H9 (cell line): ENCODE measurements at regions not wholly inside any gene's neighbourhood (a gene's known extent, or its start where the extent isn't known, plus 50 kb on each side); places are given as distances from the start of the nearest gene placed in this dataset.

Experiments used
- DNase-seq: peaks from one replicate; pipeline ENCODE4 v3.0.0-alpha.2; 2017
- H2AFZ ChIP-seq: one replicate; pipeline ENCODE4 v1.6.1; 2013; ENCODE audit warnings: mild to moderate bottlenecking, low read length, control low read depth, moderate library complexity
- H2AK5ac ChIP-seq: 2 replicates; pipeline ENCODE4 v1.6.1; 2013; ENCODE audit warnings: low read length, control low read depth, mixed read lengths; ENCODE audit not compliant: insufficient read length
- H2BK120ac ChIP-seq: one replicate; pipeline ENCODE4 v1.6.1; 2013; ENCODE audit warnings: low read depth, mild to moderate bottlenecking, low read length, control low read depth, inconsistent platforms; ENCODE audit not compliant: poor library complexity, severe bottlenecking
- H2BK12ac ChIP-seq: 2 replicates; pipeline ENCODE4 v1.6.1; 2013; ENCODE audit warnings: low read length, control low read depth, mixed read lengths, low read depth; ENCODE audit not compliant: insufficient read length
- H2BK15ac ChIP-seq: 2 replicates; pipeline ENCODE4 v1.6.1; 2013; ENCODE audit warnings: low read depth, low read length, control low read depth
- H2BK20ac ChIP-seq: one replicate; pipeline ENCODE4 v1.6.1; 2013; ENCODE audit warnings: low read depth, mild to moderate bottlenecking, low read length, control low read depth, inconsistent platforms; ENCODE audit not compliant: poor library complexity, severe bottlenecking
- H2BK5ac ChIP-seq: 2 replicates; pipeline ENCODE4 v1.6.1; 2013; ENCODE audit warnings: low read length, control low read depth, mixed read lengths; ENCODE audit not compliant: insufficient read length
- H3K14ac ChIP-seq: 2 replicates; pipeline ENCODE4 v1.6.1; 2013; ENCODE audit warnings: low read length, control low read depth; ENCODE audit not compliant: insufficient read depth
- H3K18ac ChIP-seq: 2 replicates; pipeline ENCODE4 v1.6.1; 2013; ENCODE audit warnings: low read depth, mild to moderate bottlenecking, mixed read lengths, low read length, control low read depth; ENCODE audit not compliant: insufficient read length
- H3K23ac ChIP-seq: 2 replicates; pipeline ENCODE4 v1.6.1; 2013; ENCODE audit warnings: low read length, control low read depth, mixed read lengths, low read depth; ENCODE audit not compliant: insufficient read length
- H3K23me2 ChIP-seq: 2 replicates; pipeline ENCODE4 v1.6.1; 2013; ENCODE audit warnings: low read depth, mild to moderate bottlenecking, mixed read lengths, low read length, control low read depth; ENCODE audit not compliant: insufficient read length, poor library complexity, severe bottlenecking
- H3K27ac ChIP-seq: 2 replicates; pipeline ENCODE4 v1.5.1; 2013; ENCODE audit warnings: low read length, control low read depth, mixed read lengths, low read depth; ENCODE audit not compliant: insufficient read length
- H3K27me3 ChIP-seq: 2 replicates; pipeline ENCODE4 v1.6.1; 2013; ENCODE audit warnings: low read length, control low read depth, inconsistent platforms; ENCODE audit not compliant: insufficient read depth
- H3K4ac ChIP-seq: 2 replicates; pipeline ENCODE4 v1.6.1; 2013; ENCODE audit warnings: low read depth, mild to moderate bottlenecking, control low read depth, inconsistent platforms, low read length, moderate library complexity
- H3K4me1 ChIP-seq: 2 replicates; pipeline ENCODE4 v1.6.1; 2013; ENCODE audit warnings: low read length, control low read depth, inconsistent platforms; ENCODE audit not compliant: insufficient read depth
- H3K4me2 ChIP-seq: 2 replicates; pipeline ENCODE4 v1.6.1; 2013; ENCODE audit warnings: low read length, control low read depth, mixed read lengths; ENCODE audit not compliant: insufficient read length, insufficient read depth
- H3K56ac ChIP-seq: 2 replicates; pipeline ENCODE4 v1.6.1; 2013; ENCODE audit warnings: low read depth, mild to moderate bottlenecking, mixed read lengths, low read length, control low read depth; ENCODE audit not compliant: insufficient read length
- H3K79me1 ChIP-seq: 2 replicates; pipeline ENCODE4 v1.6.1; 2013; ENCODE audit warnings: low read depth, mild to moderate bottlenecking, moderate library complexity, low read length, control low read depth, inconsistent platforms; ENCODE audit not compliant: insufficient read depth, poor library complexity, severe bottlenecking
- H3K79me2 ChIP-seq: 2 replicates; pipeline ENCODE4 v1.6.1; 2013; ENCODE audit warnings: low read length, control low read depth, inconsistent platforms; ENCODE audit not compliant: insufficient read depth
- H3K9ac ChIP-seq: 2 replicates; pipeline ENCODE4 v1.6.1; 2013; ENCODE audit warnings: low read length, control low read depth, mixed read lengths; ENCODE audit not compliant: insufficient read length; ENCODE audit errors: extremely low read depth
- H3K9me3 ChIP-seq: one replicate; pipeline ENCODE4 v1.6.1; 2013; ENCODE audit warnings: low read depth, low read length, inconsistent platforms; ENCODE audit not compliant: control insufficient read depth
- H3T11ph ChIP-seq: one replicate; pipeline ENCODE4 v1.6.1; 2013; ENCODE audit warnings: mild to moderate bottlenecking, low read length, control low read depth, inconsistent platforms
- H4K20me1 ChIP-seq: one replicate; pipeline ENCODE4 v1.6.1; 2013; ENCODE audit not compliant: control insufficient read depth, insufficient read length, insufficient read depth
- H4K5ac ChIP-seq: 2 replicates; pipeline ENCODE4 v1.6.1; 2013; ENCODE audit warnings: low read depth, mild to moderate bottlenecking, mixed read lengths, low read length, control low read depth; ENCODE audit not compliant: insufficient read length
- H4K8ac ChIP-seq: replicated peaks from 2 replicates; pipeline ENCODE4 v1.6.1; 2013; ENCODE audit warnings: low read length, control low read depth, mixed read lengths, low read depth; ENCODE audit not compliant: insufficient read length
- H4K91ac ChIP-seq: 2 replicates; pipeline ENCODE4 v1.6.1; 2013; ENCODE audit warnings: low read depth, mild to moderate bottlenecking, moderate library complexity, mixed read lengths, low read length, control low read depth; ENCODE audit not compliant: insufficient read length
- H3K27ac Mint-ChIP-seq, 3 experiments: 2 replicates in 2 of 3; 3 replicates in 1 of 3; pipeline ENCODE4 v1.8.0; 2020 to 2021; ENCODE audit warnings: mixed read lengths in 3 of 3, mild to moderate bottlenecking in 1 of 3, moderate library complexity in 1 of 3
- H3K27me3 Mint-ChIP-seq: 2 replicates; pipeline ENCODE4 v1.8.0; 2021; ENCODE audit warnings: low read depth, mild to moderate bottlenecking, moderate library complexity, mixed read lengths
- H3K36me3 Mint-ChIP-seq, 3 experiments: 2 replicates in 2 of 3; 3 replicates in 1 of 3; pipeline ENCODE4 v1.8.0; 2020 to 2021; ENCODE audit warnings: low read depth in 3 of 3, mixed read lengths in 3 of 3; ENCODE audit not compliant: insufficient read depth in 1 of 3
- H3K4me1 Mint-ChIP-seq, 2 experiments: 2 replicates each; pipeline ENCODE4 v1.8.0; 2020; ENCODE audit warnings: mixed read lengths in 2 of 2
- H3K4me3 Mint-ChIP-seq, 2 experiments: 2 replicates in 1 of 2; 3 replicates in 1 of 2; pipeline ENCODE4 v1.8.0; 2020 to 2021; ENCODE audit warnings: mild to moderate bottlenecking in 2 of 2, mixed read lengths in 2 of 2, moderate library complexity in 1 of 2
- H3K9me3 Mint-ChIP-seq, 2 experiments: 2 replicates in 1 of 2; 3 replicates in 1 of 2; pipeline ENCODE4 v1.8.0; 2020; ENCODE audit warnings: mild to moderate bottlenecking in 2 of 2, mixed read lengths in 2 of 2, moderate library complexity in 1 of 2
- WGBS: extraction: QIAGEN DNeasy Blood & Tissue Kit; methylation state at CpG from one replicate; pipeline ENCODE4 v1.1.7; 2013; ENCODE audit warnings: missing lambda C conversion rate, low lambda C conversion rate, mixed read lengths; ENCODE audit not compliant: insufficient read length; ENCODE audit errors: extremely low coverage; 5-methylcytosine and 5-hydroxymethylcytosine counted together
- TF ChIP-seq, protein P1 (sequence below): fragments of 200-600 bp; sonication (generic); conservative IDR thresholded peaks from 3 replicates; pipeline ENCODE4 v1.8.0; 2021; ENCODE audit warnings: antibody characterized with exemption, mild to moderate bottlenecking

DNA sequence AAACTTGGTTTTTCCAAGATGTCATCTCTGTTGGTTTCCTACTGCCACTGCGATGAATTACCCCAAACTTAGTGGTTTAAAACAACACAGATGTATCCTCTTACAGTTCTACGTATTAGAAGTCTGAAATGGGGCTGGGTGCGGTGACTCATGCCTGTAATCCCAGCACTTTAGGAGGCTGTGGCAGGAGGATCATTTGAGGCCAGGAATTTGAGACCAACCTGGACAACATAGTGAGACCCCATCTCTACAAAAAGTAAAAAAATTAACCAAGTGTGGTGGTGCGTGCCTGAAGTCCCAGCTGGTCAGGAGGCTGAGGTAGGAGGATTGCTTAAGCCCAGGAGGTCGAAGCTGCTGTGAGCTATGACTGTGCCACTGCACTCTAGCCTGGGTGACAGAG is 57.2 kb upstream of the GRHL3 start:
- Histone ChIP-seq H2BK120ac (no peak overlapping the region), H2AFZ (no peak overlapping the region), H2AK5ac (no peak overlapping the region), H3K9me3 (no peaks in the 10 kb centered on the region), H3K4me1 (no peaks in the 10 kb centered on the region), H3K79me2 (no peaks in the 10 kb centered on the region), H3K56ac (no peak overlapping the region), H3K4ac (no peak overlapping the region), H3T11ph (no peak overlapping the region), H3K14ac (no peak overlapping the region), H3K23ac (no peak overlapping the region), H3K4me2 (no peak overlapping the region), H2BK15ac (no peak overlapping the region), H2BK5ac (no peak overlapping the region), H3K23me2 (no peaks in the 10 kb centered on the region), H2BK12ac (no peak overlapping the region), H4K20me1 (no peaks in the 10 kb centered on the region), H3K27ac (no peak overlapping the region), H3K27me3 (no peaks in the 10 kb centered on the region; the same call in 1 of the 2 replicates), H4K8ac (no peak overlapping the region), H3K79me1 (no peaks in the 10 kb centered on the region), H4K91ac (no peak overlapping the region), H2BK20ac (no peak overlapping the region), H3K9ac (no peak overlapping the region), H4K5ac (no peak overlapping the region), H3K18ac (no peak overlapping the region)
- no peak overlapping the region for H3K27ac Mint-ChIP-seq
- H3K36me3 Mint-ChIP-seq, result no peaks in the 10 kb centered on the region
- TF ChIP-seq, protein P1, sequence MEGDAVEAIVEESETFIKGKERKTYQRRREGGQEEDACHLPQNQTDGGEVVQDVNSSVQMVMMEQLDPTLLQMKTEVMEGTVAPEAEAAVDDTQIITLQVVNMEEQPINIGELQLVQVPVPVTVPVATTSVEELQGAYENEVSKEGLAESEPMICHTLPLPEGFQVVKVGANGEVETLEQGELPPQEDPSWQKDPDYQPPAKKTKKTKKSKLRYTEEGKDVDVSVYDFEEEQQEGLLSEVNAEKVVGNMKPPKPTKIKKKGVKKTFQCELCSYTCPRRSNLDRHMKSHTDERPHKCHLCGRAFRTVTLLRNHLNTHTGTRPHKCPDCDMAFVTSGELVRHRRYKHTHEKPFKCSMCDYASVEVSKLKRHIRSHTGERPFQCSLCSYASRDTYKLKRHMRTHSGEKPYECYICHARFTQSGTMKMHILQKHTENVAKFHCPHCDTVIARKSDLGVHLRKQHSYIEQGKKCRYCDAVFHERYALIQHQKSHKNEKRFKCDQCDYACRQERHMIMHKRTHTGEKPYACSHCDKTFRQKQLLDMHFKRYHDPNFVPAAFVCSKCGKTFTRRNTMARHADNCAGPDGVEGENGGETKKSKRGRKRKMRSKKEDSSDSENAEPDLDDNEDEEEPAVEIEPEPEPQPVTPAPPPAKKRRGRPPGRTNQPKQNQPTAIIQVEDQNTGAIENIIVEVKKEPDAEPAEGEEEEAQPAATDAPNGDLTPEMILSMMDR, result no peak
- H3K27me3 Mint-ChIP-seq, result peaks cover 8% of the 10 kb centered on the region
- H3K4me1 Mint-ChIP-seq, result peaks cover 0 to 5% of the 10 kb centered on the region in 2 experiments; a peak in 2 of 4 replicates
- WGBS, result no CpG with 5 or more reads among the region's 5 CpGs
- H3K9me3 Mint-ChIP-seq, result peaks cover 0 to 4% of the 10 kb centered on the region in 2 experiments; a peak in 1 of 5 replicates
- DNase-seq, result no peak
- H3K4me3 Mint-ChIP-seq, result no peak overlapping the region
